Fibroblast of upper back skin (primary cell): ENCODE measurements at regions not wholly inside any gene's neighbourhood (a gene's known extent, or its start where the extent isn't known, plus 50 kb on each side); places are given as distances from the start of the nearest gene placed in this dataset.
"Not testable (repeated sequence)": the region's sequence is repeated elsewhere in the genome, so short reads cannot be mapped to it uniquely, and the experiment has no call there.

Experiments used
- DNase-seq: peaks from one replicate; pipeline ENCODE4 v3.0.0-alpha.2; 2013

- DNase-seq = no peak
These were observed 67.3 kb upstream of the VCAN start for GRCh38 chr5:83404182-83404716.

- DNase-seq = no peak
These were observed 65.9 kb upstream of the VCAN start for GRCh38 chr5:83405662-83406061.

GRCh38 chr5:83406906-83407305, 64.6 kb upstream of the VCAN start:
- no peak for DNase-seq

GRCh38 chr5:83407931-83408330, 63.6 kb upstream of the VCAN start:
- DNase-seq = no peak

- no peak for DNase-seq
These were observed 62.8 kb upstream of the VCAN start for GRCh38 chr5:83408719-83409118.

- DNase-seq = not testable (repeated sequence)
These were observed 61.8 kb upstream of the VCAN start for GRCh38 chr5:83409776-83410175.

GRCh38 chr5:83410319-83410718, 61.2 kb upstream of the VCAN start:
- DNase-seq = not testable (repeated sequence)

- DNase-seq = peak; percentile 11
These were observed 56.9 kb upstream of the VCAN start for GRCh38 chr5:83414601-83415000.

GRCh38 chr5:83417884-83418283, 53.7 kb upstream of the VCAN start:
- DNase-seq = no peak

GRCh38 chr5:83418356-83419321, 52.9 kb upstream of the VCAN start:
- no peak for DNase-seq
